SW480 (cell line): ENCODE measurements at regions not wholly inside any gene's neighbourhood (a gene's known extent, or its start where the extent isn't known, plus 50 kb on each side); places are given as distances from the start of the nearest gene placed in this dataset.

Experiments
- DNase-seq: peaks from one replicate; pipeline ENCODE4 v3.0.0-alpha.2; 2016; ENCODE audit warnings: low spot score

DNA sequence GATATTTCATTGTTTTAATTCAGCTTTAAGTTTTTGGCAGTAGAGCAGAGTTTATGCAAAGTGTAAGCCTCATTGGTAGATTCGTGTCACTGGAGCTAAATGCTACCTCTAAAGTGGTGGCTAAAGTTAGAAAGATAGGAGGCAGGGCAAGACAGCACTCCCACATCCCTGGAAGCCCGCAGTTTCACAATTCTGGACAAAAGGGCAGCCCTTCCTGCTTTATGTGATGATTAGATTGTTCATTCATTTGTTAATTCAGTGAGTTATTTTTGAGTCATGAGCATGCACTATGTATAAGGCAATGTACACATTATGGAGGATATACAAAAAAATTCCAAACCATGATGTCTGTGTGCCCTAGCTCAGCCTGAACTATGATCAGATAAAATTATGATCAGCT, 52.1 kb upstream of the EIF3M start:
- DNase-seq, result no peak

GRCh38 chr11:32529994-32530588, 53.5 kb upstream of the EIF3M start:
- no peak for DNase-seq

DNA sequence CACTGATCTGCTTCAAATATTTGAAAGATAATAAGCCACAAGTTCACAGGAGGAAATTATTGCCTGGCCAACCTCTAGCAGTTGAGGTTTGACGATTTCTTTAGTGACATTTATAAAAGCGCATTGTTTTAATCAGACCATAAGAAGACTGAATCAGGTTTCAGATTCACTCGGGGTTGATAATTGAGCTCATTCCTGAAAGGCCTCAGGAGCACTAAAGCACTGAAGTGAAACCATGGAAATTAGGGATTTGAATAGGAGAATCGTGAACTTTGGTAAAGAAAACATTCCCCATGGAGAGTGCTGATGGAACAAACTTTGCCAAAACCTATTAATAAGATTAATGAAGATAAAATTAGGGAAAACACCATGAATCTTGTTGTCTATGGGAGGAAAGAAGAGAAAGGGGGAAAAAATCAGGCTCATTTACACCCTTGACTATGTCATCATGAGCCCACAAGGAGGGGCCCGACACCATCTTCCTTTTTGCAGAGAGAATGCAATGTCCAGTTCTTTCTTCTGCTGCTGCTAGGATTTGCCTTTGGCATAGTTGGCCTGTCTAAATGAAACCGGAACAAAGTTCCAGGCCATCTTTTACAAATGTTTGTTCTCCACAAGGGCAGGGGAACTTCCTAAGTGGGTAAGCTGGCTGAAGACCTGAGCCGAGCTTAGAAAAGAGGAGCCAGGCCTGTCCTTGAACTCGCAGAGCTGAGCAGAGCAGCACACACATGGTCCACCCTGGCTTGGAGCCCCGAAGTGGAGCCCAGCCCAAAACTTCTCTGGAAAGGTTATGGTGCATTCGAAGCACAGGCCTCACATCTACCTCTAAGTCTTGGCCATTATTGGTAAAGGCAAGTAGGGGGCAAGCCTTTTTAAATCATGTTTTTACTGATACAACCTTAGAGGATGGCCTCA, 56.1 kb upstream of the EIF3M start:
- no peak for DNase-seq

GRCh38 chr11:32526760-32527159, 56.9 kb upstream of the EIF3M start:
- DNase-seq, result no peak

GRCh38 chr11:32511926-32512325, 71.7 kb upstream of the EIF3M start:
- peak; percentile 9 for DNase-seq

- no peak for DNase-seq
Measured at GRCh38 chr11:32510039-32510438, 73.6 kb upstream of the EIF3M start.

DNA sequence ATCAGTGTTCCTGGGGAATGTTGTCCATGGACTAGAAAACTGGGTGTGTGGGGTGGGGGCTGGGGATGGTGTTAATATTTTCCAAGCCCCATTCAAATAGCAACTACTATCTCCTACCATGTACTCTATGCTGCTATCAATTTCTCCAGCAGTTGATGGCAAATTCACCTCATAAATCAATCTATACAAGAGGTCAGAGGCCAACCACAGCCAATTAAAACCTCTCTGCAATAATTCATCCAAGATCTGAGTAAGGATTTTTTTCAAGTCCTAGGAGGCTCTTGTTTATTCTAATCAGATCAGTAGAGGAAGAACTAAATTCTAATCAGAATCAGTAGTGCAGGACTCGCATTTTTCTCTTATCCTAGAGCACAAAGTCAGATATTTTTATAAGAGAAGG, 73.4 kb upstream of the WT1 start:
- DNase-seq, result no peak

DNA sequence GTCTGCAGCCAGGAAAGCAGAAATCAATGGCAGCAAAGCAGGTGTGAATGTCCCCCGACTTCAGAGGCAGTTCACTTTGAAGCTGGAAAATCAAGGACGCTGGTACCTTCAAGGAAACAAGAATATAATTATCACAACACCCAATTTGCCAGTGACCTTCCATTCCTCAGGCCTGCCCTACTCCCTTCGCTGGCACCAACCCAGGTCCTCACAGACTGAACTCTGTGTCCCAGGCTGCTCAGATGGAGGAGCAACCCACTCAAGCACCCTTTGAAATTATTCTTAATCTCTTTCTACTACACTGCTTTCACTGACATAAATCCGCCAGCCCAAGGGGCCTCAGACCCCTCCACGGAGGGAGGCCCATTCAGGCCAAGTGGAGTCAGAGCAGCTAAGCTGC, 64.7 kb upstream of the WT1 start:
- DNase-seq, result no peak

DNA sequence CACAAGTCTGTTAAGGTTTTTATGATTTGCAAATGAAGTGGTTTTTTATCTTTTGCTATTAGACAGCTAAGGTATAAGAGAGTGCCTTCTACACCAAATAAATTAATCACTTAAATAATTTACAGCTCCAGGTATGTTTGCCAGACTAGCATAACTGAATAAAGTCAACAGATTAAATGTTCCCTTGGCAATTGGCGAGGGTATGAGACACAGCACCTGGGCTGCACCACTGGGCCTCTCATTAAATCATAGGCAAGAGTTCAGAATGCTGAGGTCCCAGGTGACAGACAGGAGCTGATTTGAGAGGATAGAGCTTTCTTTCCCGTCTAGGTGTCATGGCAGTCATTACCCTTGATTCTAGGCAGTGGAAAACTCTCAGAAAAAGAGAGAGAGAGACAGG, 62.6 kb upstream of the WT1 start:
- DNase-seq, result no peak

DNA sequence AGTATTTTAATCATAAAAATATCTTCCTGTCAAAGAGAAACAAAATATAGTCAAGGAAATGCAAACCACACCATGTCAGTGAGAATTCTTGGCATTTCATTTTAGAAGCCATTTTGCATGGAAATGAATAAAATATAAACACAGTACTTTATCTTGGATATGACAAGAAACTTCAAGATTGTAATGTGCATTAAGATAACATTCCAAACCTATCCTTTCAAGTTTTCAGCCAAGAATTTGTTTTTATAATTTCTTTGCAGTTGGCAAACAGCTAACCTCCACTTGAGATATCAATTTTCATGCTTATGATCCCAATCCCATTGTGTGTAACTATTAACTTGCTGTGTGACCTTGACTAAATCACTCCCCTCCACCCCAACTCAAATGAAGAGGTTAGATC, 59.3 kb upstream of the WT1 start:
- DNase-seq, result no peak

- DNase-seq, result no peak
Measured at GRCh38 chr11:32489464-32489863, 54.1 kb upstream of the WT1 start.

GRCh38 chr11:32487270-32487669, 51.9 kb upstream of the WT1 start:
- DNase-seq, result no peak

GRCh38 chr11:32485733-32486132, 50.4 kb upstream of the WT1 start:
- no peak for DNase-seq
